GM12875 (cell line): ENCODE measurements at regions not wholly inside any gene's neighbourhood (a gene's known extent, or its start where the extent isn't known, plus 50 kb on each side); places are given as distances from the start of the nearest gene placed in this dataset.

Source experiments
- H3K4me3 ChIP-seq: one replicate; pipeline ENCODE4 v1.5.1; 2011; ENCODE audit warnings: low read depth, low read length, control low read depth
- CTCF ChIP-seq: IDR thresholded peaks from 2 replicates; pipeline ENCODE4 v1.5.1; 2011; ENCODE audit warnings: low read depth, mild to moderate bottlenecking, control low read depth, inconsistent platforms, low read length, moderate library complexity, borderline replicate concordance; ENCODE audit not compliant: insufficient read depth

- no peak overlapping the region for H3K4me3 ChIP-seq
- TF ChIP-seq CTCF = no peak
Observed at GRCh38 chr1:181173761-181174447, 85.4 kb downstream of the IER5 start.

- TF ChIP-seq CTCF = no peak
Observed at GRCh38 chr1:181174861-181175260, 86.4 kb downstream of the IER5 start.

GRCh38 chr1:181175356-181175910, 86.9 kb downstream of the IER5 start:
- no peak for TF ChIP-seq CTCF
- no peak overlapping the region for H3K4me3 ChIP-seq

More at GRCh38 chr1:181174861-181175260, 86.4 kb downstream of the IER5 start:
- H3K4me3 ChIP-seq = no peak overlapping the region

GRCh38 chr1:181175955-181176354, 87.5 kb downstream of the IER5 start:
- no peak overlapping the region for H3K4me3 ChIP-seq
- TF ChIP-seq CTCF = no peak

- TF ChIP-seq CTCF = no peak
Observed at GRCh38 chr1:181178241-181178879, 89.9 kb downstream of the IER5 start.

GRCh38 chr1:181179279-181179986, 90.9 kb downstream of the IER5 start:
- no peak for TF ChIP-seq CTCF
- no peak overlapping the region for H3K4me3 ChIP-seq

More at GRCh38 chr1:181178241-181178879, 89.9 kb downstream of the IER5 start:
- no peak overlapping the region for H3K4me3 ChIP-seq
